A673 (cell line): ENCODE measurements at regions not wholly inside any gene's neighbourhood (a gene's known extent, or its start where the extent isn't known, plus 50 kb on each side); places are given as distances from the start of the nearest gene placed in this dataset.

Source experiments
- BruUV-seq: library from RNA; stranded (reverse); fragments of 400-500 nt; replicated peaks from 2 replicates; lab custom pipeline; 2021; lab: Mats Ljungman, UMichigan
- CTCF ChIA-PET: fragments of 300-600 bp; sonication (Branson Sonifier 250); formaldehyde crosslinking; loops from one replicate; lab custom pipeline; 2022; ENCODE audit warnings: antibody characterized with exemption; lab: Charles Lee
- POLR2A ChIA-PET: fragments of 300-600 bp; sonication (Branson Sonifier 250); formaldehyde crosslinking; loops from one replicate; lab custom pipeline; 2022; ENCODE audit warnings: antibody characterized with exemption; ENCODE audit not compliant: low non-redundant PET; lab: Charles Lee
- DNase-seq: peaks from one replicate; pipeline ENCODE4 v3.0.0-alpha.2; 2015; ENCODE audit warnings: low spot score
- H3K27ac ChIP-seq: fragments of 200-600 bp; sonication (generic); 2 replicates; pipeline ENCODE4 v1.5.1; 2016; ENCODE audit warnings: mixed run types, low read depth, mild to moderate bottlenecking, mixed read lengths, antibody characterized with exemption, low read length; ENCODE audit not compliant: poor library complexity, severe bottlenecking
- H3K27me3 ChIP-seq: fragments of 200-600 bp; sonication (generic); replicated peaks from 2 replicates; pipeline ENCODE4 v1.6.1; 2017; ENCODE audit warnings: mixed run types, low read depth, mild to moderate bottlenecking, mixed read lengths, antibody characterized with exemption, low read length; ENCODE audit not compliant: insufficient read depth, poor library complexity
- H3K36me3 ChIP-seq: fragments of 200-600 bp; sonication (generic); 2 replicates; pipeline ENCODE4 v1.6.1; 2016; ENCODE audit warnings: mixed run types, mild to moderate bottlenecking, mixed read lengths, antibody characterized with exemption, low read length; ENCODE audit not compliant: insufficient read depth, poor library complexity, severe bottlenecking
- H3K4me1 ChIP-seq: fragments of 200-600 bp; sonication (generic); 2 replicates; pipeline ENCODE4 v1.6.1; 2017; ENCODE audit warnings: mixed run types, mild to moderate bottlenecking, mixed read lengths, antibody characterized with exemption, low read length; ENCODE audit not compliant: insufficient read depth, poor library complexity, severe bottlenecking
- H3K4me3 ChIP-seq: fragments of 200-600 bp; sonication (generic); 2 replicates; pipeline ENCODE4 v1.5.1; 2016; ENCODE audit warnings: low read depth, mixed run types, mild to moderate bottlenecking, mixed read lengths, low read length; ENCODE audit not compliant: poor library complexity, severe bottlenecking
- H3K9me3 ChIP-seq: fragments of 200-600 bp; sonication (generic); 2 replicates; pipeline ENCODE4 v1.6.1; 2016; ENCODE audit warnings: mixed run types, low read depth, mild to moderate bottlenecking, mixed read lengths, antibody characterized with exemption, low read length; ENCODE audit not compliant: poor library complexity, severe bottlenecking
- CTCF ChIP-seq: fragments of 300-800, 200-600 bp; sonication (generic); conservative IDR thresholded peaks from 2 replicates; pipeline ENCODE4 v1.5.1; 2017; ENCODE audit warnings: low read depth, mild to moderate bottlenecking, antibody characterized with exemption, low read length, moderate library complexity, mixed read lengths
- EZH2 ChIP-seq: fragments of 200-600 bp; sonication (generic); IDR thresholded peaks from 2 replicates; pipeline ENCODE4 v1.6.1; 2017; ENCODE audit warnings: borderline replicate concordance, low read depth, mild to moderate bottlenecking, mixed read lengths, antibody characterized with exemption, low read length; ENCODE audit not compliant: poor library complexity, severe bottlenecking
- intact Hi-C: fragments of 100-400 bp; cut with micrococcal nuclease; formaldehyde crosslinking; loops from one replicate; pipeline ENCODE4 v1.10.0; 2022; ENCODE audit not compliant: unreplicated experiment

GRCh38 chr12:84492351-84492883 is 420.2 kb downstream of the SLC6A15 start:
- no peak for DNase-seq
- CTCF ChIA-PET = no interaction called here
- Histone ChIP-seq H3K4me1 (no peaks in the 10 kb centered on the region), H3K27me3 (no peaks in the 10 kb centered on the region), H3K9me3 (no peaks in the 10 kb centered on the region), H3K4me3 (no peak overlapping the region), H3K27ac (no peak overlapping the region), H3K36me3 (no peaks in the 10 kb centered on the region)
- intact Hi-C loops = no loop called here
- POLR2A ChIA-PET = no interaction called here
- no TSS peak for BruUV-seq
- TF ChIP-seq CTCF (no peak), EZH2 (no peak)

- no peaks in the 10 kb centered on the region for H3K27me3 ChIP-seq
- ChIA-PET CTCF (no interaction called here), POLR2A (no interaction called here)
- H3K36me3 ChIP-seq = no peaks in the 10 kb centered on the region
- no peaks in the 10 kb centered on the region for H3K9me3 ChIP-seq
- H3K4me1 ChIP-seq = no peaks in the 10 kb centered on the region
- no TSS peak for BruUV-seq
- H3K4me3 ChIP-seq = no peak overlapping the region
- intact Hi-C loops = no loop called here
- H3K27ac ChIP-seq = no peak overlapping the region
- TF ChIP-seq CTCF = no peak
- no peak for TF ChIP-seq EZH2
- no peak for DNase-seq
These were observed 427.8 kb downstream of the SLC6A15 start for GRCh38 chr12:84484798-84485197.

DNA sequence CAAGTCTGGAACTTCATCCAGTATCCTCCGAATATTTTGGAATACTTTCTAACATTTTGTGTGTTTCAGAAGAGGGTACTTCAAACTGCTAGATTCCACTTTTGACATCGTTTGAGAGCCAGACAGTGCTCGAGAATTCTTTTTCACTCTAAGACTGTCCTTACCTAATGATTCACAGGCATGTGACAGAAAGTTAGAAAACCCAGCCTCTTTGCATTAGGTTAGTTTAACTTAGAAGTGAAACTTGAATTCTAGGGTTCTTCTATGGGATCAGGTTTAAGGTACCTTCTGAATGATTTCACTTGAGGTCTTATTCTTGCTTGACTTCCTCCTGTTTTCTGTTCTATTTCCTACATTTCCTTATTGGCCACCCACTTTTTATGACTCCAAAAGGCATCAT is 431.8 kb downstream of the SLC6A15 start:
- DNase-seq = no peak
- TF ChIP-seq CTCF = no peak
- TF ChIP-seq EZH2 = no peak
- BruUV-seq = no TSS peak
- Histone ChIP-seq H3K4me3 (no peak overlapping the region), H3K36me3 (no peaks in the 10 kb centered on the region), H3K9me3 (no peaks in the 10 kb centered on the region), H3K4me1 (no peaks in the 10 kb centered on the region), H3K27ac (no peak overlapping the region), H3K27me3 (no peaks in the 10 kb centered on the region)
- ChIA-PET CTCF (no interaction called here), POLR2A (no interaction called here)
- intact Hi-C loops = no loop called here
